CD4-positive, alpha-beta T cell treated with Interleukin-12 subunit alpha and Interleukin-12 subunit beta, for 1 hour (primary cell): ENCODE measurements at regions not wholly inside any gene's neighbourhood (a gene's known extent, or its start where the extent isn't known, plus 50 kb on each side); places are given as distances from the start of the nearest gene placed in this dataset.
A peak's percentile ranks its signal among the peaks of the same experiment; 100 is the strongest.
"Not testable (repeated sequence)": the region's sequence is repeated elsewhere in the genome, so short reads cannot be mapped to it uniquely, and the experiment has no call there.

ENCODE experiments used
- DNase-seq: peaks from one replicate; pipeline ENCODE4 v3.0.0-alpha.2; 2020

DNA sequence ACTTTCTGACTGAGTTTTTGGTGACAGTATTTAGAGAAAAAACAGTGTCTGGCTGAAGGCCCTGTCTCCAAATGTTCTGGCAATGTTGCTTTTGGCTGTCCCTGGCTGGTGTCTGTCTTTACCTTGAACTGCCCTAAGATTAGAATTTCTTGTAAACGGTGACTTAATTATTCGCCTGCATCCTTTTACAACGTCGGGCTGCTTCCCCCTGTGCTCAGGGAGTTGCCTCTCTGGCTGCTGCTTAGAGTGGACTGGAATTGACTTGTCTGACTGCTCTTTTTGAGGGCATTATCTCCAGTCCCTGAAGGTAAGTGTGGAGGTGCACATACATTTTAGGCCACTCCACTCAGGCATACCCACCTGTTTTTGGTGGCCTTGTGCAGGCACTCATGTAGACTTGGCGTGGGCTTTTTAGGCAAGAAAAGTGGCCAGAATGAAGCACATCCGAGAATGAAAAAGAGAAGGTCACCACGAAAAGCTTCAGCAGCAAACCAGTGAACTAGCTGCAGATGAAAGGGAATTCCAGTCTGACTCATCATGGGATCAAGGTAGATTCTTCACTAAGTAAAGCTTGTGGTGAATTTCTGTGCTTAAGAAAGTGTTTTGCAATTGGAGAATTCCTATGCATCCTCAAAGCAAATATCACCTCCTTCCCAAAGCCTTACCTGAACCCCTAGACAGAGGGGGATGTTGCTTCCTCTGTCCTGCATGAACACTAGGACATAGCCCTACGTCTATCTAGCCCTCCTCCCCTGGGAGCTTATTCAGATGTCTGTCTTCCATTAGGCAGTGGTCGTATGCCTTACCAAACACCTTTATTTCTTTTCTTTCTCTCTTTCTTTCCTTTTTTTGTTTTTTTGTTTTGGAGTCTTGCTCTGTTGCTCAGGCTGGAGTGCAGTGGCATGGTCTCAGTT is 230.3 kb upstream of the TRIB2 start:
- no peak for DNase-seq

DNA sequence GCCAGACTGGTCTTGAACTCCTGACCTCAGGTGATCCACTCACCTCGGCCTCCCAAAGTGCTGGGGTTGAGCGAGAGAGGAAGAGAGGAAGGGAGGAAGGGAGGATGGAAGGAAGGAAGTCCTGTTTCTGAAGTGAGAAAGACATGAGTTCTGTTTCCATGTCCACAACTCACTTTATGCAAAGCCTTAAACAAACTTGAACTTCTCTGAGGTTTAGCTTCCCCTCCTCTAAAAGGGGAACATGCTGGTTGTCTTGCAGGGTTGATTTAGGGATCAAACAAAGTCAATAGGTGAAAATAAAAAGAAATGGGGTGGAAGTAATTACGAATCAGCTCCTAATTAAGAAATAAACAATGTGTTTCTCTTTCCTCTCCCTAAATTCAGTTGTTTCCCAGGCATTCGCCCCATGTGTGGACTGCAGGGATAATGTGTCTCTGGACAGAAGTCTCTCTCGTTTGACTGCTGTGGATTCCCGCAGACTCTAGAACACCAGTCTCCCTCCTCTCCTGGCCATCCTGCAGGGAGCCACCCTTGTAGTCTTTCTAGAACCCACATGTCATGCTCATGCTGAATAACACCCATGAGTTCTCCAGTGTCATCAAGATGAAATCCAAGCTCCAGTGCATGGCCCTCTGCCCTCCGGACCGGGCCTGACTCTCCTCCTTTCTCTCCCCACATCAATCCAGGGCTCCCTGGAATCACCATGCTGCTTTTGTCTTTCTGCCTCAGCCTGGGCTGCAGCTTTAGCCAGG is 229.3 kb upstream of the TRIB2 start:
- DNase-seq: no peak

DNA sequence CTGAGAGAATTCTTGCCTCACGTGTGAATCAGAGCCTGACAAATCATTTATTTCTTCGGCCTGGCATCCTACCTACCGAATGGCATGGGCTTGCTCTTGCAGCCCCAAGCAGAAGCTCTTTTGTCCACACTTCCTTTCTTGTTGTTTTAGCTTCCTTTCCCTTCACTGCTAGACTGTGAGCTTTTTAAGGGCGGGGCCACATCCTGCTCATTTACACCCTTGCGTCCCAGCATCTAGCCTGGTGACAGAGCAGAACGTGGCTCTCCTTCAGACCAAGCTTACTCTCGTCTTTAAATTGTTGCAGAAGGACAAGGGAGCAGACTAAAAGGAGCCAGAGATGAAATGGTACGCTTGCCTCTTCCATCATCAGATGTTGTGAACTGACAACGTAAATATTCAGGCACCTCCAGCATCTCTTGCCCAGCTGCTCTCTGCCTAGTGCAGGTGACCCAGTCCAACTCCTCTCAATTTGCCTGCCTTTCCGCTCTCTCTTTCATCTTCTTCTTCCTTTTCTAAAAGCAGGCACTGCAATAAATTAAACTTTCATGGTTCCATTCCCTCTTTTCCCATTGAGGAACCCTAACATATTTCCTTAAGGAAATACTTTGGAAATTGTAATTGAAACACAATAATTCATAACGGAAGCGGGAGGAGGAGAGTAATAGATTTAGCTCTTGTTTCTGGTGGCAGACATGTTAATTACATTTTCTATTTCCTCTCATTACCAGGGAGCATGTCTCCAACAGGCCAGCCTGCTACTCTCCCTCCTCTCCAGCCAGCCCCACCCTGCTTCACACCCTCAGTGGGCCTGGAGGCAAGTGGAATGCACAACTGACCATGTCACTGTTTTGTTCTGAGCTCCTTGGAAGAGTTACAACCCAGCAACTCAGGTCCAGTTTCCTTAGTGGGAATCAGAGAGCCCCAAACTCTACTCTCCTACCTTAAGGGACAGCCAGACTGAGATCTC is 228.1 kb upstream of the TRIB2 start:
- peak; percentile 60 for DNase-seq

DNA sequence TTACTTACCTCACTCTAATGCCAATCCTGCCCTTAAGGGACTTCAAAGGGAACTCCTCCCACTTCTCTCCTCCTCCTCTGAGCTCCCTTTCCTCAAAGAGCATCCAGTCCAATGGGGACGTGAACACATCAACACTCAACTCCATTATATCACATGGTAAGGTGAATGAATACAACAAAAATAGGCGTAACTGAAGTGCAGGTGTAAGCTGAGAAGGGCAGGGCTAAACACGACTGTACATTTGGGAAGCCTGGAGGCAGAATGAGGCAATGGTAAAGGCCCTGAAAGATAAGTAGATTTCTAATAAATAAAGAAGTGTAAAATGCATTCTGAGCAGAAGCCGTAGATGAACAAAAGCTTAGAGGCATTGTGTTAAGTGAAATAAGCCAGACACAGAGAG is 226.1 kb upstream of the TRIB2 start:
- DNase-seq: no peak

DNA sequence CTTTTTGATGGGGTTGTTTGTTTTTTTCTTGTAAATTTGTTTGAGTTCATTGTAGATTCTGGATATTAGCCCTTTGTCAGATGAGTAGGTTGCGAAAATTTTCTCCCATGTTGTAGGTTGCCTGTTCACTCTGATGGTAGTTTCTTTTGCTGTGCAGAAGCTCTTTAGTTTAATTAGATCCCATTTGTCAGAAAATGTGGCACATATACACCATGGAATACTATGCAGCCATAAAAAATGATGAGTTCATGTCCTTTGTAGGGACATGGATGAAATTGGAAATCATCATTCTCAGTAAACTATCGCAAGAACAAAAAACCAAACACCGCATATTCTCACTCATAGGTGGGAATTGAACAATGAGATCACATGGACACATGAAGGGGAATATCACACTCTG is 224.4 kb upstream of the TRIB2 start:
- not testable (repeated sequence) for DNase-seq

DNA sequence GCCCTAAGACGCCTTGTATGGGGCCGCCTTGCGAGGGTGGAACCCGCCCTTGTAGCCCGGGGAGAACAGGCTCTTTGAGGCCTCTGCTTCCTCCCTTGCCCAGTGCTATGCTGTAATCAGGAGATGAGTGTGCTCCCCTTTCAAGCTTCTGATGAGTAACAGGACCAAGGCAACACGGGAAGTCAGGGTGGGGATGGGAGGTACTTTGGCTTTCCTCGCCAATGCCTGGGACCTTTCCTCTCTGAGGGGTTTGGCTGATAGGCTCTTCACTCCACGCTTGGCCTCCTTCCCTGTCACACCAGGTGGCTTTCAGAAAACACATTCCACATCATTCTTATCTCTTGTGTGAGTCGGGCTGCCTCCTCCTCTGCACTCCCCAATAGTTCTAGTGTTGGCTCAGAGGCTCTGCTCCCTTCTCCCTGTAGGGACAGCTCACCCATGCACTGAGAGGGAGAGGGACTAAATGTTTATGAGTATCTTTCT is 223.7 kb upstream of the TRIB2 start:
- peak; percentile 29 for DNase-seq

DNA sequence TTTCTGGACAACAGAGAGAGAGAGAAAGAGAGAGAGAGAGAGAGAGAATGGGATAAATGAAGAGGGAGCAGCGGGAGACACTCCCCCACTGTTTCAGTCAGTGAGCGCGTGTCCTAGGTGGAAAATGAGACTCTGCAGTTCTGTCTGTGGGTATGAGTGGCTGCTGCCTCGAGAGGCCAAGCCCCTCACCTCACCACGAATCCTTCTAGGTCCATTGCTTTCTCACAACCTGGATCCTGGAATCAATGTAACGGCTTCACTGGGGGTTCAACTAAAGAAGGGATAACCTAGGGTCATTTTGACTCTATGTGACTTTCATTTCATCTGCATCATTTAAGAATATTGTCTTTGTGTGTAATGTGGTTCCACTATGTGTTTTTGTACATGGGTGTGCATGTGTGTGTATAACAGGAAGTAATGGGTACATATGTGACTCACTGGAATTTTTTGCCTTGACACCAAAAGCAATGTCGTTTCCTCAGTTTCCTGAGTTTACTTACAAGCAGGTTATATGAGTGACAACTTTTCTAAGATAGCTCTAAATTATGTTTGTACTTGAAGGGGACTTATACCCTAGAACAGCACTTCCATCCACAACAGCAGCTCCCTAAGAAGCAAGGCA is 221.4 kb upstream of the TRIB2 start:
- DNase-seq: peak; percentile 26

DNA sequence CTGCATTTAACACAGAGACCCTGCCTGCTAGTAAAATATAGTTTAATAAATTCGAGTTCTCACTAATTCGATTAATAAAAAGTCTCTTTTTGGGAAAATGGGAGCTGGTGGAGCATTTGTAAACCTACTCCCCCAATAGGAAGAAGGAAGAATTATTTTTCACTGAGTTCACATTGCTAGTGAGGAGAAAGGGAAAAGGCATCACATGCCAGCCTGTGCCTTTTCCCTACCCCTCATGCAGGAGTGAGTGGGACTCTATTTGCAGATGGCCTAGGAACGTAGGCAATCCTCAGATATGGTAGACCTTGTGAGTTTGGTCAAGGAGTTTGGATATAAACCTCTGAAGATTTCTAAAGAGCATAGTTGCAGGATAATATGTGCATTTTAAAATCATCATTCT is 218.4 kb upstream of the TRIB2 start:
- no peak for DNase-seq

DNA sequence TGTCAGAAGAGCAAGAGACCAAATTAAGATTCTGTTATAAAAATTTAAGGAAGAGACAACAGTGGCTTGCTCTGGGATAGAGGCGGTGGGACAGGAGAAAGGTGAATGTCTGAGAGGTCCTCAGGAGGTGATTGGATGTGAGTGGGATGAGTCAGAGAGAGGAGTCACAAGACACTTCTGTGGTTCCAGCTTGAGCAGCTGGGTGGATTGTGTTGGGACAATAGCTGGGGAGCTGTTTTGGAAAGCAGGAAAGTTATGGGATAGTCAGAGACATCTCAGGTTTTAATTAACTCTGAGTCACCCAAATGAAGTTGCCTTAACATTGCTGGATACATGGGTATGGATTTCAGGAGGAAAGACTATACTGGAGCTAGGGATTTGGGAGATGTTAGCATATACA is 218.0 kb upstream of the TRIB2 start:
- DNase-seq: no peak

DNA sequence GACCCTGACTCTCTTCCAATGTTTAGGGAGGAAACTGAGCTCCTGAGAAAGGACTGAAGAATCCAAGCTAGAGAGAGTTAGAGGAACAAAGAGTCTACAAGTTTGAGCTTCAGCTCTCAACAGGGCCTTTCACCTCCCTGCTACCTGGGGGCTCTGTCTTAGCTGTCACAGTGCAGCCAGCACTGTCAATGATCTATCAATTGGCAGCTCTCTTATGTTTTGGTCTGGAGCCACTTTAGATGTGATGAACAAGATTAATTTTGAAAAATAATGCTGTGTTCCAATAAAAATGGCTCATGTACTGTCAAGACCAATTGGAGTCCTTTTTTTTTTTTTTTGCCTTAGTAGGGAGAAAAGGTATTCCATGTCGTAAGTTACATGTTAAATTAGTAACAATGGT is 215.8 kb upstream of the TRIB2 start:
- no peak for DNase-seq

DNA sequence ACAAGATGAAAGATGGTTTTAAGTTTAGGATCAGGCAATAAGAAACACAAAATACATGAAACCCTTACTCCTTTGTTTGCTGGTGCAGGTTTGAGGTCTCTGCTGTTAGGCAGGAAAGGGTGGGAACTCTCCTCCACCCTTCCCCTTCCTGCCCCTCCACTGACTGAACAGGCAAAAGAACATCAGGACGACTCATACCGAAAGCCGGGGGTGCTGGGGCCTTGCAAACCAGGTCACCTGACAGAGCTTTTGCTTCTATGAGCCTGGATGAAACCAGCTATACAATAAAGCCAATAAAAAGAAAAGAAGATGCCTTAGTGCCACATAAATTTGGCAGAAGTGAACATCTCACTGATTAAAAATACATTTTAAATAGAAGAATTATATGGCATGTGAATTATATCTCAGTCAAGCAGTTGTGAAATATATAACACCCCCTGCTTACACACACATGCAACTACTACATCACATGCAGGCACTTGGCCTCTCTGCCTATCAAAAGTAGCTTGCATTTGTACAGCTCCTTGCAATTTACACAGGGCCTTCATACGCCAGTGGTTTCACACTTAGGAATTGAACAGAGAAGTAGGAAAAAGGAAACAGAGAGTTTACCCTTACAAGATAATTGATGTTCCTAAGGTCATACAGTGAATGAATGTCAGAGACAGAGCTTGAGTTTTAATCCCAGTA is 215.1 kb upstream of the TRIB2 start:
- peak; percentile 68 for DNase-seq

DNA sequence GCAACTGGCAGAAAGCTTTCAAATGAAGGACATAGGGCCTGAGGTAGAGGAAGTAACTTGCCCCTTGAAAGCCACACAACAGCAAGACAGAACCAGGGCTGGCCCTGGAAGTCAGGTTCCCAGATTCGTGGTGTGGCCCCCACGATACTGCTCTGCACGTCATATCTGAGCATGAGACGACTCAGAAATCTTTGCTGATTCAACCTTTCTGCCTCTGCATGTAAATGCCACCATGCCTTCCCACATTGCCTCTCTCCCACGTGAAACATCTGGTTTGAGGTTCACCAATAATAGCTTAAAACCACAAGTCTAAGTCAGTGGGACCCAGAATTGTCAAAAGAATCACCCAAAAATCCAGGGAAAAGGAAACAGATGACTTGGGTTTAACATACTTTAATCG is 214.0 kb upstream of the TRIB2 start:
- DNase-seq: peak; percentile 24

DNA sequence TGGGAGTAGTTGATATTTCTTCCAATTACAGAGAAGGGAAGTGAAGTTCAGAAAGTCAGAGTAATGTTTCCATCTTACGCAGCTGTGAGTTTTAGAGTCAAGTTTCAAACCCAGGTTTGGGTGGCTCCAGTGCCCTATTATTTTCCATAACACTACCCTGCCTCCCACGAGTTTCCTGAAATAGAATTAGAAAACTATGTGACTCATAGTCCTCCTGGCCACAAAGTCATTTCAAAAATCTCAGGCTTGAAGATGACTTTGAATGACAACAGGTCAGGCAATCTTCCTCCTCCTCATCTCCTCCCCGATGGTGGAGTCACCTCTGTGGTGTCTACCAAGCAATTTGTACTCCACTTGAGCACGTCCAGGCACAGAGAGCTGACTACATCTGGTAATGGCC is 212.3 kb upstream of the TRIB2 start:
- no peak for DNase-seq

DNA sequence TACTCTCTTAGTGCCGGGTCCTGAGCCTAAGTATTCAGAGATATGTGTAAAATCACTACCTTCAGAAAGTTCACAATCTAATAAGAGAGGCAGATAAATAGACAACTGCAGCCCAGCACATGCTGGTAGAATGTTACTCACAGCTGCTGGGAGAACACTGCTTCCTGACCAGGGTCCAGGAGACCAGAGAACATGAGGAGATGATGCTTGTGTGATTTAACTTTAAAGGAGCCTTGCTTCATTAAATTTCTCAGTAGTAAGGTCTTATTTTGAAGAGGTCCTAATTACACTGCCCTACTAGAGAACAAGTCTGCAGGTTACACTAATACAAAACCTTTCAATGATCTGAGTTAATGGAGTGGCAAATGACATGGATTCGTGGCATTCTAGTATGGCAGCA is 209.9 kb upstream of the TRIB2 start:
- DNase-seq: no peak

DNA sequence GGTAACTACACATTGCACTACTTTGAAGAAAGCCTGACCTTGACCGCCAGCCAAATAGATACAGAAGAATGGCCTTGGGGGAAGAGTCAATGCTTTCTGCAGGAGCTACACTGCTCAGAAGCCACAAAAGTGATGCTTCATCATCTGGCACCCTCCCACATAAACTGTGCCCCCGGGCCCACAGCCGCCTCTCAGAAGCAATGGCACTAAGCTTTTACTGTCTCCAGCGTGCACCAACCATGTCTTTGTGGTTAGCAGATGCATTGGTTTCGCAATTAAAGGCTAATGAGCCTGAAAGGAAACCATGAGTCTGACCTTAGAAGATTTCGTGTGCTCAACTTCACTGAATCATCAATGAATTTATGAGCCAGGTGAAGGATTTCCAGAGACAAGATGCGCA is 209.4 kb upstream of the TRIB2 start:
- peak; percentile 56 for DNase-seq

DNA sequence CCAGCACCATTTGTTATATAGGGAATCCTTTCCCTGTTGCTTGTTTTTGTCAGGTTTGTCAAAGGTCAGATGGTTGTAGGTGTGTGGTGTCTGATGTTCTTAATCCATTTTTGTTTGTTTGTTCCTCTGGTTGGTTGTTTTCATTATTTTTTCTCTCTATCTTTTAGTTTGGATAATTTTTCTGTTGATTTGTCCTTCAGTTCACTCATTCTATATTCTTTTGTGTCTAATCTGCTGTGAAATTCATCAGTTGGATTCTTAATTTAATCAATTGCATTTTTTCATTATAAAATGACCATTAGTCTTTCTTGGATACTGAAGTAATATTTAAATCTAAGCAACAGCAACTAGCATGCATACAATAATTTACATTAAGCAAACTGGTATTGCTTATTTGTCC is 206.7 kb upstream of the TRIB2 start:
- DNase-seq: no peak

DNA sequence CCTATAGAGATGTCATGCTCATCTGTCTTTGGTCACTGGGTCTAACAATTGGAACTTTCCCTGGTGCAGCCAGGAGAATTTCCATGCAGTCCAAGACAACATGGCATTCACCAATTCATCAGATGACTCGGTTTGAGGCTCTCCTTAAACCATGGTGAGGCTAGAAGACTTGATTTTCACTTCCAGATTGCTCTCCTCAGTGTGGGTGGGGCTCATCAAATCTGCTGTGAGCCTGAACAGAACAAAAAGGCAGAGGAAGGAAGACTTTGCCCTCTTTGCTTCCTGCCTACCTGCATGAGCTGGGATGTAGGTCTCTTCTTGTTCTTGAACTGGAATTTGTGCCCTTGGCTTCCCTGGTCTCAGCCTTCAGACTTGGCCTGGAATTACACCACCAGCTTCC is 203.4 kb upstream of the TRIB2 start:
- no peak for DNase-seq

DNA sequence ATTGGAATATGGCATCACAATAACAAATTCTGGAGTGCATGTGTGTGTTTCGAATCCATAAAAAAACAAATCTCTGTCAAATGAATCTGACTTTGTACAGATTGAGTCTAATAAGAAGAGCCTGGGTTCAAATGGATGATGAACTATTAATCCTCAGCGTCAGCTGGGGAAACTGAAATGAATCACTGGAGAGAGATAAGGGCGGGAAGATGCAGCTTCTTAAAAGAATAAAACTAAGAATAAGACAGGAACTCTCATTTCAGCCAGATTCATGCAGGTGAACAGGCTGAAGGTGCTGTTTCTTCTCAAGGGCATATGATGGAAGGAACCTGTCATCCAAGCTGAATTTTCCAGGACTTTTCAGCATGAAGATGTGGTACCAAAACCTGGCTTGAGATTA is 202.6 kb upstream of the TRIB2 start:
- no peak for DNase-seq

DNA sequence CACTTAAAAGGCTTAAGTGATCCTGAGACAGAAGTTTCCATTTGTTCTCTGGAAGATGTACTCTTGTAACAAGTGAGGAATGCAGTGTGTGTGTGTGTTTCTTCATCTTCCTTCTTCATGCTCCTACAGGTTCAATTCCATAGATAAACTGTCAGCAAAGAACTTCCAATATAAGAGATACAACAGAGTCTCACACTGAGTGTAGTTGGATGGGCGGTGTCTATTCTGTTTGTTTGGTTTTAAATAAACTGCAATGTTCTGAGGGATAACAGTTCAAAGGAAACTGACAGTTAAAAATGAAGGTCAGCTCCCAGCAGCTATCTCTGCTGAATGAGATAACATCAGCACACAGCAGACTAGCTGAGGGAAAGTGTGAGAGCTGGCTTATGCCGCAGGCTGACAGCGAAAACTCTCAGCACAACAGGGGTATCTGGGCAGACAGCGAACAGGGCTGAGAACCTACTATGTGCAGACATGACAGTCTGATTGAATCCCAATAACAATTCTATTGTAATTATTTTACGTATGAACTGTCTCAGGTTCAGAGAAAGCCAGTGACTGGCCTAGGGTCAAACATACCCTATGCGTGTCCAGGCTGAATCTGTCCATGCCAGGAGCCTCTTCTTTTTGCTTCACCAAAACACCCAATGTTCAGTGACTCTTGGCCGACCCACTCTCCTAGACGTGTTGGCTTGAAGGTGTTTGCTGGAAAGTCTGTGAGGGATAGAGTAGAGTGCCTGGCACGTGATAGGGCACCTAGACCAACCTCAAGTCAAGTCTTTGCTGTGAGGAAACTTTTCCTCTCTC is 201.9 kb upstream of the TRIB2 start:
- peak; percentile 59 for DNase-seq

DNA sequence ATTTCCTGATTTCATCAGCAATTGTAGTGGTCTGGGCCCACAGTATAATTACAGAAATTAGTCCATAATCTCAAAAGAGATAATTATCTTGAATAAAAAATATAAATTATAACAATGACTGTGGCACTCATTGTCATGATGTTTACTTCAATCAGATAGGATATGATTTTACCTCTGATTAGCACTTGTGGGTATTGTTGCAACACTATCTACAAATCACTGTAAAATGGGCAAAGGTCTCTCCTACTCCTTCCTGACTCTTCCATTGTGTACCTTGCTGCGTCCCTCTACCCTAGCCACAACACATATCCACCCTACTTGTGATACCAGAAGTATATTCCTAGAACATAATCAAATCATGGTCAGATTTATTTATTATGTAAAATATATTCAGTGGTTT is 200.9 kb upstream of the TRIB2 start:
- DNase-seq: no peak
